ENCODE measurements at regions not wholly inside any gene's neighbourhood (a gene's known extent, or its start where the extent isn't known, plus 50 kb on each side); places are given as distances from the start of the nearest gene placed in this dataset.

DNA sequence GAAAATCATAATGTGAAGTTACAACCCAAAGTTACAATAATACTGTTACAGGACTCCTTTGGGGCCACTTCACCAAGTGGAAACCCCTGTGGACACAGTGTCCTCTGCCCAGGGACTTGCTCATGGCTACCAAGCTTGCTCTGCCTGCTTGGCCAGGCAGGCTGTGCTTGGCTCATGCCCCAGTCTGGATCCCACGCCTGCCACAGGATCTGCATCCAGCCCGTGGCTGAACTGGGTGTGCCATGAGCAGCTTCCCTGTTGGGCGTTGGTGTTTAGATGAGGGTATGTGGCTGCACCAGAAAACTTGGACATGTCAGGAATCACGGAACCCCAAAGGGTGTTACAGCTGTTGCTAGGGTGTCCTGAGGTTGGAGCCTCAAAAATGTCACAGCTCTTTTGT, 820.9 kb downstream of the SLC6A15 start:
- FAIRE-seq (no peak), DNase-seq (no peak), ATAC-seq (no peak)
- intact Hi-C loops (cut with DNase I): no loop called here
- Histone ChIP-seq H3K9me3 (no peaks in the 10 kb centered on the region), H3K27me3 (no peaks in the 10 kb centered on the region), H3K27ac (no peak overlapping the region), H3K36me3 (no peaks in the 10 kb centered on the region), H3K4me1 (no peaks in the 10 kb centered on the region), H3K4me3 (no peak overlapping the region)
- WGBS, 2 donors: 60 to 78% methylated on average over 4 of the region's 4 CpGs
- TF ChIP-seq, protein P1, sequence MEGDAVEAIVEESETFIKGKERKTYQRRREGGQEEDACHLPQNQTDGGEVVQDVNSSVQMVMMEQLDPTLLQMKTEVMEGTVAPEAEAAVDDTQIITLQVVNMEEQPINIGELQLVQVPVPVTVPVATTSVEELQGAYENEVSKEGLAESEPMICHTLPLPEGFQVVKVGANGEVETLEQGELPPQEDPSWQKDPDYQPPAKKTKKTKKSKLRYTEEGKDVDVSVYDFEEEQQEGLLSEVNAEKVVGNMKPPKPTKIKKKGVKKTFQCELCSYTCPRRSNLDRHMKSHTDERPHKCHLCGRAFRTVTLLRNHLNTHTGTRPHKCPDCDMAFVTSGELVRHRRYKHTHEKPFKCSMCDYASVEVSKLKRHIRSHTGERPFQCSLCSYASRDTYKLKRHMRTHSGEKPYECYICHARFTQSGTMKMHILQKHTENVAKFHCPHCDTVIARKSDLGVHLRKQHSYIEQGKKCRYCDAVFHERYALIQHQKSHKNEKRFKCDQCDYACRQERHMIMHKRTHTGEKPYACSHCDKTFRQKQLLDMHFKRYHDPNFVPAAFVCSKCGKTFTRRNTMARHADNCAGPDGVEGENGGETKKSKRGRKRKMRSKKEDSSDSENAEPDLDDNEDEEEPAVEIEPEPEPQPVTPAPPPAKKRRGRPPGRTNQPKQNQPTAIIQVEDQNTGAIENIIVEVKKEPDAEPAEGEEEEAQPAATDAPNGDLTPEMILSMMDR (IDR thresholded peaks at IDR 0.05): no peak

DNA sequence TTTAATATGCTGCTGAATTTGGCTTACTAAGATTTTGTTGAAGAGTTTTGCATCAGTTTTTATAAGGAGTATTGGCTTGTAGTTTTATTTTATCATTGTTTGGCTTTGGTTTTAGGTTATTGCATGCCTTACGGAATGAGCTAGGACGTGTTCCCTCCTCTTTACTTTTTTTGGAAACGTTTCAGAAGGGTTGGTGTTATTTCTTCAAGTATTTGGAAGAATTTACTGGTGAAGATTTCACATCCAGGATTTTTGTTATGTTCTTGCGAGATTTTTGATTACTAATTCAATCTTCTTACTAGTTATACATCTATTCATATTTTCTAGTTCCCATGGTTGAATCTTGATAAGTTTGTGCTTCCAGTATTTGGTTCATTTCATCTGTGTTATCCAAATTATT, 823.2 kb downstream of the SLC6A15 start:
- Histone ChIP-seq H3K4me1 (no peaks in the 10 kb centered on the region), H3K36me3 (no peaks in the 10 kb centered on the region), H3K27ac (no peak overlapping the region), H3K4me3 (no peak overlapping the region), H3K9me3 (no peaks in the 10 kb centered on the region), H3K27me3 (no peaks in the 10 kb centered on the region)
- WGBS, 2 donors: 45 to 62% methylated on average over 4 of the region's 4 CpGs
- FAIRE-seq (no peak), DNase-seq (no peak), ATAC-seq (no peak)
- intact Hi-C loops (cut with DNase I): no loop called here
- TF ChIP-seq, protein P1 (IDR thresholded peaks at IDR 0.05): no peak

DNA sequence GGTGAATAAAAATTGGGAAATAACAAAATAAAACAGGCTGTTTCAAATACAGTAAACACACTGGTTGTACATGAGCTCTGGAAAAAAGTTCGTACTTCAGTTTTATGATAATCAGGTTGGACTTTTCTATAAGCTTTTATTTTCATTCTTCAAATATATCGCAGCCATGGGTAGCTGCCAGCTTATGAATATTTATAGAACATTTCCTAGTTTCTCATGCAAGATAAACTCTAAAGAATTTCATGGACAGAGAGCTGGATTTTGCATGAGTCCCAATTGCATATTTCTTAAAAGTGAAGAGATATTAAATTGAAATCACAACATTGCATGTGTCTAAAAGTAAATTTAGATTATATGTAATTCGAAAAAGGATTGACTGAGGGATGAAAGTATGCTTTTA, 827.6 kb downstream of the SLC6A15 start:
- TF ChIP-seq, protein P1 (IDR thresholded peaks at IDR 0.05): no peak
- H3K36me3 ChIP-seq: no peaks in the 10 kb centered on the region
- no peaks in the 10 kb centered on the region for H3K27me3 ChIP-seq
- WGBS, 2 donors: 47 to 57% methylated on average over 3 of the region's 3 CpGs
- ATAC-seq: no peak
- intact Hi-C loops (cut with DNase I): no loop called here
- H3K4me3 ChIP-seq: no peak overlapping the region
- no peak overlapping the region for H3K27ac ChIP-seq
- H3K4me1 ChIP-seq: no peaks in the 10 kb centered on the region
- no peak for DNase-seq
- FAIRE-seq: no peak
- H3K9me3 ChIP-seq: no peaks in the 10 kb centered on the region

DNA sequence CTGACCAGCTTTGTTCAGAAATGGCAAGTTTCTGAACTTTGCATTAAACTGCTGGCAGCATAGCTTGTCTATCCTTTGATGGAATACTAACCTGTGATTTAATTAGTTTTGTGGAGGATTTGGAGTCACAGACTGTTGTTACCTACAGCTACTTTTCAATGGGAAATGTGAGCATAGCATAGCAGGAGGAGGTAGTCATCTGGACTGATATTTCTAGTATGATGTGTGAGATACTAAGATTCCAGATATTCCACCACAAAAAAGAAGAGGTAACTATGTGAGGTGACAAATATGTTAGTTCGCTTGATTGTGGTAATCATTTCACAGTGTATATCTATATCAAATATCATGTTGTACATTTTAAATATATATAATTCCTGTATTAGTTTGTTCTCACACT, 833.0 kb downstream of the SLC6A15 start:
- Histone ChIP-seq H3K27me3 (no peaks in the 10 kb centered on the region), H3K9me3 (no peaks in the 10 kb centered on the region), H3K27ac (no peak overlapping the region), H3K4me3 (no peak overlapping the region), H3K4me1 (no peaks in the 10 kb centered on the region), H3K36me3 (no peaks in the 10 kb centered on the region)
- FAIRE-seq (no peak), DNase-seq (no peak), ATAC-seq (no peak)
- TF ChIP-seq, protein P1 (IDR thresholded peaks at IDR 0.05): no peak
- WGBS, 2 donors: 85 to 92% methylated on average over 1 of the region's 1 CpG
- intact Hi-C loops (cut with DNase I): no loop called here

DNA sequence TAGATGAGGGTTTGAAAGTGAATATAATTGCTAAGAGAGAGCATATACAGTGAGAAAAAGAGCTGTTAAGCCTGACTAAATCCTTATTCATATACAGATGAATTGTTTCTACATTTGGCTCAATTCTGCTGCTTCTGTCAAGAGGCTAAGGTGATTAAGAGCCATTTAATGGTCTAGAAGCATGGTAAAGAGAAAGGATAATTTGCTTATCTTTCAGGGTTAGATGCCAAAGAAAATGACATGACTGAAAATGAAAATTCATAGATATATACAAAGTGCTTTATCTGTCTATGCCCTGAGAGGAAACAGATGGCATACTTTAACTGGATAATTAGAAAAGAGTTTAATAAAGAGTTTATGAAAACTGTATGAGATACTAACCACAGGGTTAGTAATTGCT, 834.9 kb downstream of the SLC6A15 start:
- FAIRE-seq: no peak
- DNase-seq: no peak
- intact Hi-C loops (cut with DNase I): no loop called here

More for the DNA sequence above, 834.9 kb downstream of the SLC6A15 start:
- H3K27me3 ChIP-seq: no peaks in the 10 kb centered on the region
- no peaks in the 10 kb centered on the region for H3K36me3 ChIP-seq
- no peak overlapping the region for H3K4me3 ChIP-seq
- H3K4me1 ChIP-seq: no peaks in the 10 kb centered on the region
- H3K9me3 ChIP-seq: no peaks in the 10 kb centered on the region
- no peak for ATAC-seq
- no peak overlapping the region for H3K27ac ChIP-seq
- TF ChIP-seq, protein P1 (IDR thresholded peaks at IDR 0.05): no peak

Data from pancreas (tissue), 10 donors.